ENCODE measurements at regions not wholly inside any gene's neighbourhood (a gene's known extent, or its start where the extent isn't known, plus 50 kb on each side); places are given as distances from the start of the nearest gene placed in this dataset.
"Not testable (repeated sequence)": the region's sequence is repeated elsewhere in the genome, so short reads cannot be mapped to it uniquely, and the experiment has no call there.

DNA sequence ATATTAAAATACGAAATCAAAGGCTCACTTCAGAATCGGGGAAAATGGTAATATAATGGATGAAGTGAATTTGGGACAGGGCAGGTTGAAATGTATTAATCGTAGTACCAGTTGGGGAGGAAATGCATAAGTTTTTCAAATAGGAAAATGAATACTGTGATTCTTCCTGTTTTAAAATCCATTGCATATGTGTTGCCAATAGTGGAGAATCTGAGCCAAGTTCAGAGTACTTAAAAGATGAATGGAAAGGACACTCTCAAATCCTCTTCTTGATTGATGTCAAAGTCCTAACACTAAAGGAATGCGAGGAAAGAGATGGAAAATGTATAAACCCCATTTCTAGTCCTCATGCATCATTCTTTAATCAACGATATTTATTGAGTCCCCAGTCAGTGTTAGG, 160.9 kb upstream of the CCNG1 start:
- DNase-seq (ENCODE audit: low read depth) = no peak

- not testable (repeated sequence) for DNase-seq (ENCODE audit: low read depth)
Observed at GRCh38 chr5:163280897-163281296, 156.5 kb upstream of the CCNG1 start.

- DNase-seq (ENCODE audit: low read depth) = no peak
Observed at GRCh38 chr5:163281512-163281911, 155.9 kb upstream of the CCNG1 start.

DNA sequence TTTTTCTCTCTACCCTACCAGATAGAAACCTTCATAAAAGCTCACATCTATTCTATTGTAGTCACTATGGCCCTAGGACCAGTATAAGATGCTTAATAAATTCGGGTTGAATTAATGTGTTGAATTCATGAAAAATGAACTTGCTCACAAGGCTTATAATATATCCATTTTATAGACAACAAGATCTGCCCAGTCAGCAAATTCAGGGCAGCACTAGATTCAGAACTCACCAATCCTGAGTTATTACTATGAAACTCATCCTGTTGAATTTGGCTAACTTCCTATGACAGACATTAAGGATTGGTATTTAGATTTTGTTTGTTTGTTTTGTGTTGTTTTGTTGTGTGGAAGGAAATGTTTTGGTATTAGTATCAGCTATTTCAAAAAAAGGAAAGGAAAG, 143.6 kb upstream of the CCNG1 start:
- DNase-seq (ENCODE audit: low read depth) = no peak

GRCh38 chr5:163303718-163304117, 133.7 kb upstream of the CCNG1 start:
- DNase-seq (ENCODE audit: low read depth) = no peak

- DNase-seq (ENCODE audit: low read depth) = no peak
Observed at GRCh38 chr5:163305655-163306054, 131.7 kb upstream of the CCNG1 start.

GRCh38 chr5:163306421-163306820, 131.0 kb upstream of the CCNG1 start:
- DNase-seq (ENCODE audit: low read depth) = no peak

- DNase-seq (ENCODE audit: low read depth) = no peak
Observed at GRCh38 chr5:163309914-163310313, 127.5 kb upstream of the CCNG1 start.

- no peak for DNase-seq (ENCODE audit: low read depth)
Observed at GRCh38 chr5:163310997-163311396, 126.4 kb upstream of the CCNG1 start.

DNA sequence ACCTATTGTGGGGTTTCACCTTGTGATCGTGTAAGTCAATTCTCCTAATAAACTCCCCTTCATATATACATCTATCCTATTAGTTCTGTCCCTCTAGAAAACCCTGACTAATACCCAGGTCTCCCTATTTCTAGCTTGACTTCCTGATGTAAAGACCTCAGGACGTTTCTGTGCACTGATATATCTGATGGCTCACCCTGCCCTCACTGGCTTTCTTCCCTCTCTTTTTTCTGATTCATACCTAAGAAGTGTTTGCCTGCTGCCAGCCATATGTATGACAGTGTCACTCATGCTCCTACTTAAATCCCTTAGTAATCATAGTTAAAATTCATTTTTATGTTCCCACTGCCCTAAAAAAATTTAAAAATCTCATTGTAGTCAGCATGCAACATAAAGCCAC, 124.8 kb upstream of the CCNG1 start:
- no peak for DNase-seq (ENCODE audit: low read depth)

DNA sequence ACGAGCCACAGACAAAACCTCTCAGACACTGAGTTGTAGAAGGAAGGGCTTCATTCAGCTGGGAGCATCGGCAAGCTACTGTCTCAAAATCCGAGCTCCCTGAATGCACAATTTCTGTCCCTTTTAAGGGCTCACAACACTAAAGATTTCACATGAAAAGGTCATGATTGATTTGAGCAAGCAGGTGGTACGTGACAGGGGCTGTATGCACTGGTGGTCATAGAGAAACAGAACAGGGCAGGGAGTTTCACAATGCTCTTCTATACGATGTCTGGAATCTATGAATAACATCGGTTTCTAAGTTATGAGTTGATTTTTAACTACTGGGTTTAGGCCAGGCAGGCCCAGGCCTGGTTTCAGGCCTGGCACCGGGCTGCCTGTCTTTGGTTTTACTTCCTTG, 124.3 kb upstream of the CCNG1 start:
- DNase-seq (ENCODE audit: low read depth) = not testable (repeated sequence)

- DNase-seq (ENCODE audit: low read depth) = not testable (repeated sequence)
Observed at GRCh38 chr5:163316374-163316773, 121.0 kb upstream of the CCNG1 start.

- DNase-seq (ENCODE audit: low read depth) = no peak
Observed at GRCh38 chr5:163318707-163319106, 118.7 kb upstream of the CCNG1 start.

- DNase-seq (ENCODE audit: low read depth) = no peak
Observed at GRCh38 chr5:163321511-163321910, 115.9 kb upstream of the CCNG1 start.

DNA sequence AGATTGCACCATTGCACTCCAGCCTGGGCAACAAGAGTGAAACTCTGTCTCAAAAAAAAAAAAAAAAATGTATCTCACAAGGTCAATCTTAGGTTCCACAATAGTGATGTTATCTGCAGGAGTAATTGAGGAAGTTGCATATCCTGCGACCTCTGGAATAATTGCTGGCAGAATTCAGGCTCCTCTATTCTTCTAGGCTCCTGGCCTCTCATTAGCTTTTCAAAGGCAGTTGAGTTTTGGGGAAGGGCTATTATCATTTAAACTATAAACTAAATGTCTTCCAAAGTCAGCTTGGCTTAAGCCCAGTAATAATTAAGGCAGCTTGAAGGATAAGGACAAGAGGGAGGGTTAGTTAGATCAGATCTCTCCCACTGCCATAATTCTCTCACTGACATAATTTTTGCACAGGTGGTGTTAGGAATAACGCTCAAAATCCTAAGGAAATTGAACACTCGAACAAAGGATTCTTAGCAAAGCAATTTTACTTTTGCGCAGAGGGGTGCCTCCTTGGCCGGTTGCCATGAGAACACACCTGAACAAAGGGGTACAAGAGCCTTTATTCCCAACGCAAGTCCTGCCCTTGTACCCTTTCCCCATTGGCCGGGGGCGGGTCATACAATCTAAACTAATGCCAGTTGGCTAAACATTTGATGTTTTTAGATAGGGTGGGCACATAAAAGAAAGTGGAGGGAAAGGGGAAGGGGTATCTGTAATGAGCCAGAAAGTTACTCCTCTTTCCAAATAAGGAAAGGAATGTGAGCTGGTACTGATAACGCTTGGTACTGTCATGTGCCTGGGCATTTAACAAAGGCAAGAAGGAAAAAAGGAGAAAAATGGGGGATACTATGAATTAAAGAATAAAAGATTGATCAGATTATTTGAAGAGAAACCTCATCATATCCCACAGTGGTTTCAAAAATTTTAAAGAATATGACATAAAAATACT, 106.4 kb upstream of the CCNG1 start:
- DNase-seq (ENCODE audit: low read depth) = no peak

DNA sequence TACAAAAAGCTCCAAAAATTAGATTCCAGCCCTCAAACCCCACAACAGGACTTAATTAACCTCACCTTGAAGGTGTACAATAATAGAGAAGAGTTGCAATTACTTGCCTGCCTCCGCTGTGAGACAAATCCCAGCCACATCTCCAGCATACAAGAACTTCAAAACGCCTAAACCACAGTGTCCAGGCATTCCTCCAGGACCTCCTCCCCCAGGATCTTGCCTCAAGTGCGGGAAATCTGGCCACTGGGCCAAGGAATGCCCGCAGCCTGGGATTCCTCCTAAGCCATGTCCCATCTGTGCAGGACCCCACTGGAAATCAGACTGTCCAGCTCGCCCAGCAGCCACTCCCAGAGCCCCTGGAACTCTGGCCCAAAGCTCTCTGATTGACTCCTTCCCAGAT, 101.3 kb upstream of the CCNG1 start:
- DNase-seq (ENCODE audit: low read depth) = not testable (repeated sequence)

GRCh38 chr5:163339148-163339547, 98.2 kb upstream of the CCNG1 start:
- DNase-seq (ENCODE audit: low read depth) = no peak

- DNase-seq (ENCODE audit: low read depth) = not testable (repeated sequence)
Observed at GRCh38 chr5:163340378-163340777, 97.0 kb upstream of the CCNG1 start.

GRCh38 chr5:163342306-163342705, 95.1 kb upstream of the CCNG1 start:
- no peak for DNase-seq (ENCODE audit: low read depth)

GRCh38 chr5:163345216-163345615, 92.2 kb upstream of the CCNG1 start:
- DNase-seq (ENCODE audit: low read depth) = no peak

DNA sequence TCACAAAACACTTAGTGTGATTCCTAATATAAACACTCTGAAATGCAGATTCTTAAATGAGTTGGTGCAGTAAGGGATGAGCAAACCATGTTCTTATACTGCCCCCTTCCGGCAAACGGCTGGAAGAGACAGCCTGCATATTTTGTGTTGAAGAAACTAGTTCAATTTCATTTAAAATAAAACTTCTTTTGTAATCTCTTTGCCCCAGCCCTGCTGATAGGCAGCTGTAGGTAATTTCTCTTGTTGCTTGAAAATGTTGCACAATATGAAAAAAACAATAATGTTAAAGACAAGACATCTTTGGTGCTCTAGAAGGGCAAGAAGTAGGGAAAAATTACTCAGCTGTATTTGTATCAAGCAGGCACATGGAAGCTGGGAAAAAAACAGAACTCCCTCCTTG, 89.7 kb upstream of the CCNG1 start:
- peak; percentile 9 for DNase-seq (ENCODE audit: low read depth)

DNA sequence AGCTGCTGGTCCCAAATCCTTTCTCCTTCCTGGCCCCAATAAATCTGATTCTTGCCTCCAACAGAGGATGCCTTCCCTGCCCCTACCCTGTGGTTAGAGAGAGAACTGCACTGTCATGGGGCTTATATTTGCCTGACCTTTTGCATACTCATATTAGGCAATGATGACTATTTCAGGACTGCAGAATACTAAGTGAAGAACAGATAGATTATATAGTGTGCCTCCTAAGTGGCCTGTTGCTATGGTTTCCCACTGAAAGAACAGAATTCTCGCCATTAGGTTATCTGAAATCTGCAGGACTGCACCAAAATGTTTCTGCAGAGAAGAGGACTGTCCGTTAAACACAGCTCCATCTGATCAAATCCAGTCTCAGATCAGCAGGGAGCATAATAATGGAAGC, 87.3 kb upstream of the CCNG1 start:
- DNase-seq (ENCODE audit: low read depth) = no peak

GRCh38 chr5:163352531-163352930, 84.9 kb upstream of the CCNG1 start:
- DNase-seq (ENCODE audit: low read depth) = no peak

DNA sequence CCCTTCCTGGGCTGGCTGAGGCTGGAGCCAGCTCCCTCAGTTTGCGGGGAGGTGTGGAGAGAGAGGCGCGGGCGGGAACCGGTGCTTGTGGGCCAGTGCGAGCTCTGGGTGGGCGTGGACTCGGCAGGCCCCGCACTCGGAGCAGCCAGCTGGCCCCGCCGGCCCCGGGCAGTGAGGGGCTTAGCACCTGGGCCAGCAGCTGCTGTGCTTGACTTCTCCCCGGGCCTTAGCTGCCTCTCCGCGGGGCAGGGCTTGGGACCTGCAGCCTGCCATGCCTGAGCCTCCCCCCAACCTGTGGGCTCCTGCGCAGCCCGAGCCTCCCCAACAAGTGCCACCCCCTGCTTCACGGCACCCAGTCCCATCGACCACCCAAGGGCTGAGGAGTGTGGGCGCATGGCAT, 81.6 kb upstream of the CCNG1 start:
- not testable (repeated sequence) for DNase-seq (ENCODE audit: low read depth)
